H1 (cell line): ENCODE measurements at regions not wholly inside any gene's neighbourhood (a gene's known extent, or its start where the extent isn't known, plus 50 kb on each side); places are given as distances from the start of the nearest gene placed in this dataset.
"Not testable (repeated sequence)": the region's sequence is repeated elsewhere in the genome, so short reads cannot be mapped to it uniquely, and the experiment has no call there.

Experiments used
- CTCF ChIA-PET: fragments of 300-600 bp; sonication (Branson Sonifier 250); formaldehyde crosslinking; loops from one replicate; lab custom pipeline; 2021; ENCODE audit not compliant: partially characterized antibody; lab: Charles Lee
- POLR2A ChIA-PET: fragments of 300-600 bp; sonication (Branson Sonifier 250); formaldehyde crosslinking; loops from one replicate; lab custom pipeline; 2021; ENCODE audit warnings: inconsistent platforms; ENCODE audit not compliant: partially characterized antibody; lab: Charles Lee
- DNase-seq, 2 experiments: peaks; one replicate each; pipeline versions ENCODE4 v3.0.0 to v3.0.0-alpha.2; 2010 to 2022; ENCODE audit warnings: low spot score in 2 of 2, low read depth in 1 of 2, mixed read lengths in 1 of 2
- FAIRE-seq: peaks from 2 replicates; lab custom pipeline; 2011; peaks lifted over from hg19 to GRCh38; lab: Jason Lieb, UNC
- H2AFZ ChIP-seq: 2 replicates; pipeline ENCODE4 v1.8.1; 2012; ENCODE audit warnings: low read length, inconsistent platforms
- H2AK5ac ChIP-seq: 2 replicates; pipeline ENCODE4 v1.6.1; 2013; ENCODE audit warnings: low read depth, low read length
- H2BK120ac ChIP-seq: replicated peaks from 2 replicates; pipeline ENCODE3; 2013; ENCODE audit warnings: low read depth, low read length, inconsistent platforms
- H2BK12ac ChIP-seq: 2 replicates; pipeline ENCODE4 v1.6.1; 2013; ENCODE audit warnings: low read depth, low read length
- H2BK15ac ChIP-seq: 2 replicates; pipeline ENCODE4 v1.6.1; 2013; ENCODE audit warnings: low read length
- H2BK20ac ChIP-seq: 2 replicates; pipeline ENCODE4 v1.6.1; 2013; ENCODE audit warnings: low read length
- H2BK5ac ChIP-seq: 2 replicates; pipeline ENCODE4 v1.6.1; 2013; ENCODE audit warnings: low read depth, low read length
- H3K14ac ChIP-seq: 2 replicates; pipeline ENCODE4 v1.6.1; 2013; ENCODE audit warnings: inconsistent platforms; ENCODE audit not compliant: insufficient read length
- H3K18ac ChIP-seq: 2 replicates; pipeline ENCODE4 v1.6.1; 2013; ENCODE audit warnings: low read length; ENCODE audit errors: extremely low read depth
- H3K23ac ChIP-seq: 2 replicates; pipeline ENCODE4 v1.6.1; 2013; ENCODE audit warnings: inconsistent platforms; ENCODE audit not compliant: insufficient read length
- H3K23me2 ChIP-seq: 2 replicates; pipeline ENCODE4 v1.6.1; 2013; ENCODE audit warnings: low read depth, low read length
- H3K27ac ChIP-seq: 2 replicates; pipeline ENCODE4 v1.6.1; 2011; ENCODE audit warnings: low read depth, low read length, inconsistent platforms
- H3K27me3 ChIP-seq, 4 experiments: replicated peaks in 1 of 4; 1 replicate in 1 of 4; 2 replicates in 3 of 4; pipeline versions ENCODE4 v1.6.1 to v1.8.1; 2011 to 2013; ENCODE audit warnings: low read length in 3 of 4, mild to moderate bottlenecking in 3 of 4, inconsistent platforms in 2 of 4, mixed read lengths in 2 of 4, moderate library complexity in 1 of 4; ENCODE audit not compliant: control insufficient read depth in 3 of 4, insufficient read depth in 3 of 4; ENCODE audit errors: extremely low read depth in 1 of 4
- H3K36me3 ChIP-seq, 4 experiments: 2 replicates each; pipeline versions ENCODE4 v1.6.1 to v1.8.1; 2011 to 2013; ENCODE audit warnings: mild to moderate bottlenecking in 4 of 4, low read length in 3 of 4, moderate library complexity in 2 of 4, control low read depth in 1 of 4, inconsistent platforms in 1 of 4; ENCODE audit not compliant: insufficient read depth in 4 of 4, control insufficient read depth in 2 of 4
- H3K4ac ChIP-seq: replicated peaks from 2 replicates; pipeline ENCODE3; 2013; ENCODE audit warnings: low read length, low read depth, mixed read lengths, inconsistent platforms; ENCODE audit not compliant: insufficient read length
- H3K4me1 ChIP-seq, 4 experiments: replicated peaks in 1 of 4; 1 replicate in 1 of 4; 2 replicates in 3 of 4; pipeline versions ENCODE4 v1.6.1 to v1.8.1; 2011 to 2013; ENCODE audit warnings: low read length in 3 of 4, inconsistent platforms in 2 of 4, mixed read lengths in 1 of 4; ENCODE audit not compliant: insufficient read depth in 4 of 4, control insufficient read depth in 3 of 4
- H3K4me2 ChIP-seq, 2 experiments: 2 replicates each; pipeline versions ENCODE4 v1.6.1 to v1.8.1; 2011 to 2013; ENCODE audit warnings: low read depth in 2 of 2, low read length in 2 of 2, control low read depth in 1 of 2, inconsistent platforms in 1 of 2, mild to moderate bottlenecking in 1 of 2; ENCODE audit not compliant: insufficient read depth in 1 of 2
- H3K4me3 ChIP-seq, 4 experiments: fragments of 200-600, 300-600 bp in 1 of 4; sonication (generic), shearing (Covaris generic), sonication (Bioruptor Twin) in 1 of 4; 2 replicates each; pipeline versions ENCODE4 v1.5.1 to v1.8.1; 2011 to 2016; ENCODE audit warnings: low read length in 4 of 4, low read depth in 3 of 4, control low read depth in 2 of 4, inconsistent platforms in 2 of 4, mild to moderate bottlenecking in 2 of 4, mixed read lengths in 1 of 4, moderate library complexity in 1 of 4; ENCODE audit not compliant: insufficient read depth in 2 of 4; ENCODE audit errors: extremely low read depth in 1 of 4
- H3K56ac ChIP-seq: replicated peaks from 2 replicates; pipeline ENCODE3; 2013; ENCODE audit warnings: low read depth, mild to moderate bottlenecking, mixed read lengths, low read length, inconsistent platforms; ENCODE audit not compliant: insufficient read length
- H3K79me1 ChIP-seq: 2 replicates; pipeline ENCODE4 v1.6.1; 2013; ENCODE audit warnings: low read depth, low read length, control low read depth
- H3K79me2 ChIP-seq, 2 experiments: 2 replicates each; pipeline versions ENCODE4 v1.6.1 to v1.8.1; 2012 to 2013; ENCODE audit warnings: low read length in 2 of 2, mild to moderate bottlenecking in 2 of 2, inconsistent platforms in 1 of 2; ENCODE audit not compliant: insufficient read depth in 2 of 2, control insufficient read depth in 1 of 2
- H3K9ac ChIP-seq, 4 experiments: replicated peaks in 1 of 4; 1 replicate in 1 of 4; 2 replicates in 3 of 4; pipeline versions ENCODE4 v1.6.1 to v1.8.1; 2011 to 2013; ENCODE audit warnings: low read depth in 3 of 4, low read length in 3 of 4, control low read depth in 2 of 4, mild to moderate bottlenecking in 2 of 4, moderate library complexity in 2 of 4, inconsistent platforms in 1 of 4; ENCODE audit errors: extremely low read depth in 1 of 4
- H3K9me3 ChIP-seq, 2 experiments: 2 replicates each; pipeline versions ENCODE4 v1.6.1 to v1.8.1; 2012 to 2013; ENCODE audit warnings: mild to moderate bottlenecking in 2 of 2, moderate library complexity in 2 of 2, control low read depth in 1 of 2, inconsistent platforms in 1 of 2, low read depth in 1 of 2, low read length in 1 of 2, mixed read lengths in 1 of 2; ENCODE audit not compliant: insufficient read depth in 2 of 2
- H4K20me1 ChIP-seq, 2 experiments: replicated peaks in 1 of 2; 2 replicates each; pipeline versions ENCODE3 to v1.8.1; 2011 to 2013; ENCODE audit warnings: inconsistent platforms in 2 of 2, low read length in 2 of 2, mild to moderate bottlenecking in 1 of 2; ENCODE audit not compliant: insufficient read depth in 2 of 2, control insufficient read depth in 1 of 2
- H4K5ac ChIP-seq: 2 replicates; pipeline ENCODE4 v1.6.1; 2013; ENCODE audit warnings: low read length, low read depth, mixed read lengths, inconsistent platforms; ENCODE audit not compliant: insufficient read length
- H4K8ac ChIP-seq: 2 replicates; pipeline ENCODE4 v1.8.0; 2013; ENCODE audit warnings: mild to moderate bottlenecking, moderate library complexity, low read length, inconsistent platforms; ENCODE audit not compliant: insufficient read depth; ENCODE audit errors: extremely low read depth
- H4K91ac ChIP-seq: replicated peaks from 2 replicates; pipeline ENCODE3; 2013; ENCODE audit warnings: low read length, mixed read lengths, inconsistent platforms; ENCODE audit not compliant: insufficient read length
- CBX5 ChIP-seq: fragments of 300-800, 300-1000 bp; sonication (generic); IDR thresholded peaks from 2 replicates; pipeline ENCODE4 v1.7.1; 2016; ENCODE audit warnings: antibody characterized with exemption, low read length, low read depth
- CTCF ChIP-seq, 3 experiments: IDR thresholded peaks; 1 replicate in 2 of 3; 2 replicates in 1 of 3; pipeline versions ENCODE4 v1.5.1 to v1.6.1; 2011; ENCODE audit warnings: low read length in 3 of 3, mild to moderate bottlenecking in 3 of 3, inconsistent platforms in 2 of 3, low read depth in 1 of 3, moderate library complexity in 1 of 3; ENCODE audit not compliant: insufficient read depth in 1 of 3; ENCODE audit errors: control extremely low read depth in 1 of 3
- SIRT6 ChIP-seq: IDR thresholded peaks from one replicate; pipeline ENCODE4 v1.7.1; 2012; ENCODE audit warnings: low read length, inconsistent platforms
- WGBS, 2 experiments: shearing (Covaris generic) in 1 of 2; methylation state at CpG; one replicate each; pipeline versions ENCODE4 v1.1.6 to v1.1.7; 2013 to 2015; ENCODE audit warnings: low lambda C conversion rate in 2 of 2, mixed read lengths in 2 of 2, inconsistent platforms in 1 of 2, low coverage in 1 of 2, missing lambda C conversion rate in 1 of 2; ENCODE audit not compliant: insufficient replicate concordance in 2 of 2, insufficient coverage in 1 of 2, insufficient read length in 1 of 2; ENCODE audit errors: extremely low coverage in 1 of 2, missing lambda C conversion rate in 1 of 2; 5-methylcytosine and 5-hydroxymethylcytosine counted together

- TF ChIP-seq SIRT6: no peak
- TF ChIP-seq CBX5: no peak
- TF ChIP-seq CTCF (IDR thresholded peaks at IDR 0.05; ENCODE audit: control extremely low read depth in 1 of 3, insufficient read depth in 1 of 3, low read depth in 1 of 3, low read length in 3 of 3): no peak
- TF ChIP-seq, all 59 proteins: peak for 0
Measured at GRCh38 chr6:140192018-140192417, 817.6 kb upstream of the CITED2 start (continued).

GRCh38 chr6:140189263-140189662 is 814.8 kb upstream of the CITED2 start:
- H3K14ac ChIP-seq, H3K27me3 ChIP-seq, H2BK12ac ChIP-seq, H2AK5ac ChIP-seq, H3K56ac ChIP-seq, H3K23me2 ChIP-seq, H2BK20ac ChIP-seq, H3K23ac ChIP-seq, H4K8ac ChIP-seq, H3K4me2 ChIP-seq, POLR2A ChIA-PET, CTCF ChIA-PET, H3K4ac ChIP-seq, H4K20me1 ChIP-seq, DNase-seq, H4K5ac ChIP-seq, H3K27ac ChIP-seq, H2AFZ ChIP-seq, FAIRE-seq, H2BK120ac ChIP-seq, H2BK15ac ChIP-seq, H3K4me1 ChIP-seq, H3K79me1 ChIP-seq, H2BK5ac ChIP-seq, H3K79me2 ChIP-seq, H3K4me3 ChIP-seq, H4K91ac ChIP-seq, H3K18ac ChIP-seq, H3K9ac ChIP-seq: not testable (repeated sequence)
- Histone ChIP-seq H3K36me3 (peaks cover 0 to 17% (median 2%) of the 10 kb centered on the region in 4 experiments; a peak in 2 of 8 replicates), H3K9me3 (peaks cover 41 to 63% of the 10 kb centered on the region in 2 experiments)
- WGBS, 2 experiments: 88% methylated on average over 1 of the region's 1 CpG; no CpG with 5 or more reads in 1 of the 2 experiments
